AG04450 (cell line): ENCODE measurements at regions not wholly inside any gene's neighbourhood (a gene's known extent, or its start where the extent isn't known, plus 50 kb on each side); places are given as distances from the start of the nearest gene placed in this dataset.

Experiments used
- CTCF ChIA-PET: fragments of 300-600, 350-600 bp; formaldehyde crosslinking; extraction: SDS; loops from one replicate; lab custom pipeline; 2022; ENCODE audit warnings: antibody characterized with exemption, inconsistent platforms; lab: Charles Lee
- POLR2A ChIA-PET: fragments of 350-600 bp; formaldehyde crosslinking; extraction: SDS; loops from one replicate; lab custom pipeline; 2021; ENCODE audit warnings: antibody characterized with exemption, inconsistent platforms; lab: Yijun Ruan, JAX
- DNase-seq: peaks from one replicate; pipeline ENCODE4 v3.0.0-alpha.2; 2011; ENCODE audit warnings: low read depth, low spot score
- H3K27ac ChIP-seq: one replicate; pipeline ENCODE4 v1.5.1; 2012; ENCODE audit warnings: low read depth, low read length, control low read depth
- H3K27me3 ChIP-seq: one replicate; pipeline ENCODE4 v1.6.0; 2012; ENCODE audit warnings: low read length; ENCODE audit not compliant: control insufficient read depth, insufficient read depth
- H3K4me3 ChIP-seq: 2 replicates; pipeline ENCODE4 v1.5.1; 2011; ENCODE audit warnings: mild to moderate bottlenecking, low read depth, low read length, control low read depth
- H3K9me3 ChIP-seq: 2 replicates; pipeline ENCODE4 v1.5.1; 2012; ENCODE audit warnings: low read length; ENCODE audit not compliant: control insufficient read depth, insufficient read depth
- CTCF ChIP-seq: IDR thresholded peaks from 2 replicates; pipeline ENCODE4 v1.5.1; 2011; ENCODE audit warnings: low read depth, low read length, control low read depth, inconsistent platforms

- no peak for TF ChIP-seq CTCF
- H3K27ac ChIP-seq: no peak overlapping the region
- peaks cover 49% of the 10 kb centered on the region for H3K9me3 ChIP-seq
- no peak for DNase-seq
- POLR2A ChIA-PET: no interaction called here
- H3K4me3 ChIP-seq: no peak overlapping the region
- CTCF ChIA-PET: no interaction called here
- H3K27me3 ChIP-seq: no peaks in the 10 kb centered on the region
Measured at GRCh38 chr1:5570931-5571330, 421.3 kb downstream of the NPHP4 start.

- ChIA-PET CTCF (no interaction called here), POLR2A (no interaction called here)
- no peak for TF ChIP-seq CTCF
- no peak for DNase-seq
- Histone ChIP-seq H3K27ac (no peak overlapping the region), H3K4me3 (no peak overlapping the region), H3K9me3 (peaks cover 60% of the 10 kb centered on the region), H3K27me3 (no peaks in the 10 kb centered on the region)
Measured at GRCh38 chr1:5568321-5568720, 423.9 kb downstream of the NPHP4 start.

- Histone ChIP-seq H3K9me3 (peaks cover 65% of the 10 kb centered on the region), H3K27ac (no peak overlapping the region), H3K27me3 (no peaks in the 10 kb centered on the region), H3K4me3 (no peak overlapping the region)
- ChIA-PET POLR2A (no interaction called here), CTCF (no interaction called here)
- TF ChIP-seq CTCF: no peak
- no peak for DNase-seq
Measured at GRCh38 chr1:5567839-5568238, 424.4 kb downstream of the NPHP4 start.

GRCh38 chr1:5566924-5567323, 425.3 kb downstream of the NPHP4 start:
- H3K27ac ChIP-seq: no peak overlapping the region
- CTCF ChIA-PET: no interaction called here

More at GRCh38 chr1:5566924-5567323, 425.3 kb downstream of the NPHP4 start:
- DNase-seq: no peak
- Histone ChIP-seq H3K27me3 (no peaks in the 10 kb centered on the region), H3K4me3 (no peak overlapping the region), H3K9me3 (peaks cover 65% of the 10 kb centered on the region)
- POLR2A ChIA-PET: no interaction called here
- no peak for TF ChIP-seq CTCF
